CD8-positive, alpha-beta memory T cell (primary cell): ENCODE measurements at regions not wholly inside any gene's neighbourhood (a gene's known extent, or its start where the extent isn't known, plus 50 kb on each side); places are given as distances from the start of the nearest gene placed in this dataset.
"Not testable (repeated sequence)": the region's sequence is repeated elsewhere in the genome, so short reads cannot be mapped to it uniquely, and the experiment has no call there.

Experiments used
- CTCF ChIA-PET: fragments of 350-600 bp; sonication (Branson Sonifier 250); formaldehyde crosslinking; loops from one replicate; lab custom pipeline; 2021; ENCODE audit warnings: antibody characterized with exemption; lab: Charles Lee
- POLR2A ChIA-PET: fragments of 350-600 bp; sonication (Branson Sonifier 250); formaldehyde crosslinking; loops from one replicate; lab custom pipeline; 2021; ENCODE audit warnings: antibody characterized with exemption; lab: Charles Lee
- DNase-seq, 5 donors: peaks; one replicate each; pipeline versions ENCODE4 v3.0.0 to v3.0.0-alpha.2; 2020 to 2022; ENCODE audit warnings: mixed read lengths in 1 of 5
- H3K27ac ChIP-seq: one replicate; pipeline ENCODE4 v1.7.0; 2013; ENCODE audit warnings: low read depth, mild to moderate bottlenecking, low read length, moderate library complexity
- H3K27me3 ChIP-seq: 2 replicates; pipeline ENCODE4 v1.7.0; 2013; ENCODE audit warnings: low read length, mild to moderate bottlenecking; ENCODE audit not compliant: insufficient read depth, poor library complexity, severe bottlenecking
- H3K36me3 ChIP-seq: 2 replicates; pipeline ENCODE4 v1.7.0; 2013; ENCODE audit warnings: mild to moderate bottlenecking, low read length, moderate library complexity; ENCODE audit not compliant: insufficient read depth
- H3K4me1 ChIP-seq: 2 replicates; pipeline ENCODE4 v1.7.0; 2013; ENCODE audit warnings: mild to moderate bottlenecking, low read length, moderate library complexity; ENCODE audit not compliant: insufficient read depth
- H3K4me3 ChIP-seq: 2 replicates; pipeline ENCODE4 v1.7.0; 2013; ENCODE audit warnings: mild to moderate bottlenecking, low read length
- H3K9me3 ChIP-seq: 2 replicates; pipeline ENCODE4 v1.7.0; 2013; ENCODE audit warnings: mild to moderate bottlenecking, low read length
- H3K27ac Mint-ChIP-seq, 8 donors: one replicate each; pipeline ENCODE4 v1.8.0; 2020 to 2021; ENCODE audit warnings: mixed read lengths in 8 of 8, mild to moderate bottlenecking in 6 of 8, inconsistent platforms in 3 of 8, moderate library complexity in 3 of 8
- H3K27me3 Mint-ChIP-seq, 2 donors: one replicate each; pipeline ENCODE4 v1.8.0; 2020 to 2021; ENCODE audit warnings: mixed read lengths in 2 of 2, mild to moderate bottlenecking in 1 of 2, moderate library complexity in 1 of 2
- H3K36me3 Mint-ChIP-seq, 3 donors: one replicate each; pipeline ENCODE4 v1.8.0; 2020 to 2021; ENCODE audit warnings: mixed read lengths in 3 of 3, inconsistent platforms in 1 of 3, mild to moderate bottlenecking in 1 of 3
- H3K4me1 Mint-ChIP-seq, 3 donors: one replicate each; pipeline ENCODE4 v1.8.0; 2020 to 2021; ENCODE audit warnings: mixed read lengths in 3 of 3, inconsistent platforms in 1 of 3, mild to moderate bottlenecking in 1 of 3
- H3K4me3 Mint-ChIP-seq, 7 donors: one replicate each; pipeline ENCODE4 v1.8.0; 2020 to 2021; ENCODE audit warnings: mixed read lengths in 7 of 7, mild to moderate bottlenecking in 6 of 7, moderate library complexity in 4 of 7, inconsistent platforms in 2 of 7
- H3K9me3 Mint-ChIP-seq, 5 donors: one replicate each; pipeline ENCODE4 v1.8.0; 2020 to 2022; ENCODE audit warnings: mixed read lengths in 5 of 5, mild to moderate bottlenecking in 3 of 5, moderate library complexity in 2 of 5, inconsistent platforms in 1 of 5

DNA sequence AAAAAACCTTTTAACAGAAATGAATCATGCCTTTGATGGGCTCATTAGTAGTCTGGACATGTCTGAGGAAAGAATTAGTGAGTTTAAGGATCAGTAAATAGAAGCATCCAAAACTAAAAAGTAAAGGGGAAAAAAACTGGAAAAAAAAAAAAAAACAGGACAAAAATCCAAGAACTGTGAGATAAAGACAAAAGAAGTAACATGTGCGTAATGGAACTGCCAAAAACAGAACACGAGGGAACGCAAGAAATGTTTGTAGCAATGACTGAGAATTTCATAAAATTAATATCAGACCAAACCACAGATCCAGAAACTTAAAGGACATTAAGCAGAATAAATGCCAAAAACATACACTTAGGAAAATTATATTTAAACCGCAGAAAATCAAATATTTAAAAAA lies 77.4 kb downstream of the MS4A13 start:
- ChIA-PET CTCF (no interaction called here), POLR2A (no interaction called here)
- no peak overlapping the region for H3K4me3 ChIP-seq
- Mint-ChIP-seq H3K9me3 (peaks cover 6 to 16% (median 13%) of the 10 kb centered on the region in 5 donors), H3K36me3 (peaks cover 0 to 3% (median 0%) of the 10 kb centered on the region in 3 donors), H3K4me1 (no peaks in the 10 kb centered on the region), H3K4me3 (no peak overlapping the region), H3K27me3 (peaks cover 2 to 14% of the 10 kb centered on the region in 2 donors), H3K27ac (no peak overlapping the region)
- H3K36me3 ChIP-seq, result no peaks in the 10 kb centered on the region
- H3K9me3 ChIP-seq, result no peaks in the 10 kb centered on the region
- no peaks in the 10 kb centered on the region for H3K27me3 ChIP-seq
- no peak overlapping the region for H3K27ac ChIP-seq
- no peaks in the 10 kb centered on the region for H3K4me1 ChIP-seq
- no peak for DNase-seq

DNA sequence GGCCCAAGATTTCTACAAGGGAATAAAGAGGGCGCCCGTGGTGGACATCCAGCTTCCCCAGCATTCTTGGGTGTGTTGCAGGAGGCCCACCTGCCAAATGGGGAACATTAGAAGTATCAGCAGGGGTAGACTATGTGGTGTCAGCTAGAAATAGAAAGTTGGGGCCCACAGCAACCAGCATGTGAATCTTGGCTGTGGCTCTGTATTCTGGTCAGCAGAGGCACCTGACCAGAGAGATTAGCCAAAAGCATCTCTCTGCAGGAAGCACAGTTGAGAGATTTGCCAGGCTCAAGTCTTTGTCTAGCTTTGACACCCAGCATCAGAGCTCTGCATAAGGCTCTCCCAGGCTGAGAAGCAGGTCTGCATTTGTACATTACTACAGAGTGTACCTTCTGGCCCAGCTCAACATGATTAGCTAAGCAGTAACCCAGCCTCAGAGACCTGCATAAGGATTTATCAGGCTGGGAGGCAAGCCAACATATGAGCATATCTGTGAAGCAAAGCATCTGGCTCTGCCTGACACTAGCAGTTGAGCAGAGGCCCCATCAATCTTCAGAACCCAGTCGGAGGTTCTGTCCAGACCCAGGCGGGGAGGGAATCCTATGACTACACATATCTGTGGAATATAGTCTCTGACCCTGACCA lies 79.9 kb downstream of the MS4A13 start:
- Histone ChIP-seq H3K36me3 (no peaks in the 10 kb centered on the region), H3K9me3 (no peaks in the 10 kb centered on the region), H3K27ac (no peak overlapping the region), H3K4me3 (no peak overlapping the region), H3K4me1 (no peaks in the 10 kb centered on the region), H3K27me3 (no peaks in the 10 kb centered on the region)
- ChIA-PET CTCF (no interaction called here), POLR2A (no interaction called here)
- H3K4me3 Mint-ChIP-seq, result no peak overlapping the region
- peaks cover under 1 to 9% of the 10 kb centered on the region in 2 donors for H3K27me3 Mint-ChIP-seq
- H3K27ac Mint-ChIP-seq, result no peak overlapping the region
- H3K4me1 Mint-ChIP-seq, result no peaks in the 10 kb centered on the region
- H3K9me3 Mint-ChIP-seq, result peaks cover 5 to 15% (median 13%) of the 10 kb centered on the region in 5 donors
- H3K36me3 Mint-ChIP-seq, result peaks cover 0 to 3% (median 0%) of the 10 kb centered on the region in 3 donors
- no peak for DNase-seq

DNA sequence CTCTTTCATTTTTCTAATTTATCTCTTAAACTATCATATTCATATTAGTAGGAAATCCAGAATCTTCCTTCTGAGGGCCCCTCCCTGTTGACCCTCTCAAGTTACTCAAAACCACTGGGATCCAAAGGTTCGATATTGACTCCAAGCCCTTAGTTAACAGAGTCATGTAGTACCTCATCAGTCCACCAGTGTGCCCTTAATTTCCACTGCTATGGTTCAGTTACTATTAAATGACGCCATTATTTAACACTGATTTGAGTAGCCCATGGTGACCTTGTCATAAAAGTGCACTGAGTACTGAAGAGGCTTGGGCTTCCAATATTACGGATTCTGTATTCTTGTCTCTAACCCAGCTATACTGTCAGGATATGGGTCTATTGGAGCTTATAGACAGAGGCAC lies 91.9 kb upstream of the MS4A8 start:
- no peaks in the 10 kb centered on the region for H3K9me3 Mint-ChIP-seq
- Histone ChIP-seq H3K27me3 (no peaks in the 10 kb centered on the region), H3K36me3 (no peaks in the 10 kb centered on the region), H3K4me3 (no peak overlapping the region), H3K9me3 (no peaks in the 10 kb centered on the region), H3K27ac (no peak overlapping the region), H3K4me1 (no peaks in the 10 kb centered on the region)
- POLR2A ChIA-PET, result no interaction called here
- no peaks in the 10 kb centered on the region for H3K4me1 Mint-ChIP-seq
- H3K4me3 Mint-ChIP-seq, result no peak overlapping the region
- no peak overlapping the region for H3K27ac Mint-ChIP-seq
- CTCF ChIA-PET, result no interaction called here
- no peaks in the 10 kb centered on the region for H3K36me3 Mint-ChIP-seq
- no peak for DNase-seq
- H3K27me3 Mint-ChIP-seq, result peaks cover 1 to 26% of the 10 kb centered on the region in 2 donors

DNA sequence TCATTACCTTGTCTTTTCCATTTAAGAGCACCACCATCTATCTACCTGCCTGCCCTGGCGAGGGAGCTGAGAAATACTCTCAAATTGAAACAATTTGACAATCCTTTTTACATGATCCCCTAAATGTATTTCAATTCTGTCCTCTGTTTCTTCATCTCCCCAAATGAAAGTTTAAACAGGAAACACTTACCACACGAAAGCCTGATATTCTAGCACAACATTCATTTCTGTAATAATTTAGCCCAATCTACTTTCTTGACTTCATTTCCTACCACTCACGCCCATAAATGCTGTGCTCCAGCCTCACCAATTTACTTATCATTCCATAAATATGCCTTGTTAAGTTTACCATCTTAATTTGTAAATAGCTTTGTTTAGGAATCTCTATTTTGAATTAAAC lies 89.8 kb upstream of the MS4A8 start:
- Histone ChIP-seq H3K9me3 (no peaks in the 10 kb centered on the region), H3K4me3 (no peak overlapping the region), H3K27me3 (no peaks in the 10 kb centered on the region), H3K4me1 (no peaks in the 10 kb centered on the region), H3K27ac (no peak overlapping the region), H3K36me3 (no peaks in the 10 kb centered on the region)
- no peaks in the 10 kb centered on the region for H3K4me1 Mint-ChIP-seq
- H3K4me3 Mint-ChIP-seq, result no peak overlapping the region
- peaks cover 1 to 30% of the 10 kb centered on the region in 2 donors for H3K27me3 Mint-ChIP-seq
- POLR2A ChIA-PET, result no interaction called here
- no peak overlapping the region for H3K27ac Mint-ChIP-seq
- H3K9me3 Mint-ChIP-seq, result no peaks in the 10 kb centered on the region
- CTCF ChIA-PET, result interaction anchor here (1.3 kb wide), 1 partner anchor 246 kb away, joined by 3 read pairs; no protein-coding TSS in a partner anchor
- H3K36me3 Mint-ChIP-seq, result no peaks in the 10 kb centered on the region
- DNase-seq, result no peak

DNA sequence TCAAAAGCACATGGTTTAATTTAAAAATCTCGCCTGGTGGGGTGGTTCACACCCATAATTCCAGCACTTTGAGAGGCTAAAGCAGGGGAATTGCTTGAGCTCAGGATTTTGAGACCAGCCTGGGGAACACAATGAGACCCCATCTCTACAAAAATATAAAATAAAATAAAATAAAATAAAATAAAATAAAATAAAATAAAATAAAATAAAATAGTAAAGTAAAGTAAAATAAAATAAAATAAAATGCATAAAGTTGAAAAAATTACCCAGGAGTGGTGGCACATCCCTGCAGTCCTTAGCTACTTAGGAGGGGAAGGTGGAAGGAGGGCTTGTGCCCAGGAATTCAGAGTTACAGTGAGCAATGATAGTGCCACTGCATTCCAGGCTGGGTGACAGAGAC lies 88.7 kb upstream of the MS4A8 start:
- no peak for DNase-seq
- Histone ChIP-seq H3K27ac (no peak overlapping the region), H3K4me1 (no peaks in the 10 kb centered on the region), H3K36me3 (no peaks in the 10 kb centered on the region), H3K9me3 (no peaks in the 10 kb centered on the region), H3K27me3 (no peaks in the 10 kb centered on the region), H3K4me3 (no peak overlapping the region)
- ChIA-PET CTCF (interaction anchor here (1.3 kb wide), 1 partner anchor 247 kb away, joined by 3 read pairs; no protein-coding TSS in a partner anchor), POLR2A (no interaction called here)
- Mint-ChIP-seq H3K9me3 (no peaks in the 10 kb centered on the region), H3K27me3 (peaks cover 3 to 30% of the 10 kb centered on the region in 2 donors), H3K4me1 (no peaks in the 10 kb centered on the region), H3K4me3 (no peak overlapping the region), H3K36me3 (no peaks in the 10 kb centered on the region), H3K27ac (no peak overlapping the region)

DNA sequence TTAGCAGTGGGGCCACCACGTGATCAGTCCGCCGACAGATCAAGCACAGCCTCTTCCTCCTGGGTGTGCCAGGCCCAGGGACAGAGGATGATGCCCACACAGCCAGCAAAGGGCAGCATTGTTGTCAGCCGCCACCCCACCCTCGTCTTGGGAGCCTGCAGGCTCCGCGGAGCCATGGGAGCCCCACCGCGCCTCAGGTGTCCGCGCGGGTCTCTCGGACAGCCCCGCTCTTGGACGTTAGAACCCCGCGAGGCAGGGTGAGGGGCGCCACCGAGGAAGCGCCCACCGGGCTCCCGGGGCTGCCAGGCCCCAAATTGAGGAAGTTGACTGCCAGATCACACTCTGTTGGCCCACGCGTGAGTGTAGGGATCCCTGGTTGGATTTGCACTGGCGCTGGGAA lies 83.9 kb upstream of the MS4A8 start:
- H3K4me3 Mint-ChIP-seq, result no peak overlapping the region
- no peaks in the 10 kb centered on the region for H3K36me3 Mint-ChIP-seq
- Histone ChIP-seq H3K36me3 (no peaks in the 10 kb centered on the region), H3K27ac (no peak overlapping the region), H3K9me3 (no peaks in the 10 kb centered on the region), H3K27me3 (no peaks in the 10 kb centered on the region), H3K4me1 (no peaks in the 10 kb centered on the region), H3K4me3 (no peak overlapping the region)
- CTCF ChIA-PET, result no interaction called here
- peaks cover 0 to 2% (median 0%) of the 10 kb centered on the region in 3 donors for H3K4me1 Mint-ChIP-seq
- peaks cover 1 to 18% of the 10 kb centered on the region in 2 donors for H3K27me3 Mint-ChIP-seq
- no peak for DNase-seq
- POLR2A ChIA-PET, result no interaction called here
- H3K9me3 Mint-ChIP-seq, result no peaks in the 10 kb centered on the region
- no peak overlapping the region for H3K27ac Mint-ChIP-seq

DNA sequence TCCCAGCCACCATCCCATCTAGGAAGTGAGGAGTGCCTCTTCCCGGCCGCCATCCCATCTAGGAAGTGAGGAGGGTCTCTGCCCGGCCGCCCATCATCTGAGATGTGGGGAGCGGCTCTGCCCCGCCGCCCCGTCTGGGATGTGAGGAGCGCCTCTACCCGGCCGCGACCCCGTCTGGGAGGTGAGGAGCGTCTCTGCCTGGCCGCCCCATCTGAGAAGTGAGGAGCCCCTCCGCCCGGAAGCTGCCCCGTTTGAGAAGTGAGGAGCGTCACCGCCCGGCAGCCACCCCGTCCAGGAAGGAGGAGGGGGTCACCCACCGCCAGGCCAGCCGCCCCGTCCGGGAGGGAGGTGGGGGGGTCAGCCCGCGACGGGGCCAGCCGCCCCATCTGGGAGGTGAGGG lies 77.5 kb upstream of the MS4A8 start:
- H3K27ac ChIP-seq, H3K9me3 ChIP-seq, CTCF ChIA-PET, H3K4me3 ChIP-seq, DNase-seq, H3K9me3 Mint-ChIP-seq, H3K27me3 ChIP-seq, H3K27ac Mint-ChIP-seq, H3K4me1 Mint-ChIP-seq, H3K36me3 ChIP-seq, H3K36me3 Mint-ChIP-seq, H3K4me3 Mint-ChIP-seq, H3K4me1 ChIP-seq, POLR2A ChIA-PET: not testable (repeated sequence)
- peaks cover 2 to 17% of the 10 kb centered on the region in 2 donors for H3K27me3 Mint-ChIP-seq

DNA sequence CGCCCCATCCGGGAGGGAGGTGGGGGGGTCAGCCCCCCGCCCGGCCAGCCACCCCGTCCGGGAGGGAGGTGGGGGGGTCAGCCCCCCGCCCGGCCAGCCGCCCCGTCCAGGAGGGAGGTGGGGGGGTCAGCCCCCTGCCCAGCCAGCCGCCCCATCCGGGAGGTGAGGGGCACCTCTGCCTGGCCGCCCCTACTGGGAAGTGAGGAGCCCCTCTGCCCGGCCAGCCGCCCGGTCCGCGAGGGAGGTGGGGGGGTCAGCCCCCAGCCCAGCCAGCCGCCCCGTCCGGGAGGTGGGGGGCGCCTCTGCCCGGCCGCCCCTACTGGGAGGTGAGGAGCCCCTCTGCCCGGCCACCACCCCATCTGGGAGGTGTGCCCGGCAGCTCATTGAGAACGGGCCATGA lies 76.6 kb upstream of the MS4A8 start:
- H3K36me3 Mint-ChIP-seq, H3K9me3 Mint-ChIP-seq, H3K4me1 Mint-ChIP-seq, H3K9me3 ChIP-seq, H3K4me3 Mint-ChIP-seq, H3K27ac Mint-ChIP-seq, CTCF ChIA-PET, H3K27ac ChIP-seq, DNase-seq, H3K36me3 ChIP-seq, H3K4me1 ChIP-seq, H3K27me3 ChIP-seq, POLR2A ChIA-PET, H3K4me3 ChIP-seq: not testable (repeated sequence)
- H3K27me3 Mint-ChIP-seq, result peaks cover 2 to 15% of the 10 kb centered on the region in 2 donors
